Kidney epithelial cell (primary cell): ENCODE measurements at regions not wholly inside any gene's neighbourhood (a gene's known extent, or its start where the extent isn't known, plus 50 kb on each side); places are given as distances from the start of the nearest gene placed in this dataset.

Experiments used
- DNase-seq: peaks from one replicate; pipeline ENCODE4 v3.0.0-alpha.2; 2010; ENCODE audit warnings: low read depth
- H3K27me3 ChIP-seq: 2 replicates; pipeline ENCODE4 v1.6.0; 2011; ENCODE audit warnings: low read length; ENCODE audit not compliant: control insufficient read depth, insufficient read depth
- H3K36me3 ChIP-seq: 2 replicates; pipeline ENCODE4 v1.5.1; 2011; ENCODE audit warnings: low read length; ENCODE audit not compliant: control insufficient read depth, insufficient read depth
- H3K4me3 ChIP-seq: 2 replicates; pipeline ENCODE4 v1.5.1; 2011; ENCODE audit warnings: low read depth, mild to moderate bottlenecking, control low read depth, low read length
- CTCF ChIP-seq: IDR thresholded peaks from 2 replicates; pipeline ENCODE4 v1.5.1; 2011; ENCODE audit warnings: mild to moderate bottlenecking, moderate library complexity, low read length, control low read depth, inconsistent platforms; ENCODE audit not compliant: insufficient read depth, poor library complexity, severe bottlenecking

GRCh38 chr17:15051933-15052332, 213.2 kb downstream of the PMP22 start:
- Histone ChIP-seq H3K4me3 (no peak overlapping the region), H3K36me3 (no peaks in the 10 kb centered on the region), H3K27me3 (no peaks in the 10 kb centered on the region)
- no peak for TF ChIP-seq CTCF
- DNase-seq, result no peak

- Histone ChIP-seq H3K36me3 (no peaks in the 10 kb centered on the region), H3K4me3 (no peak overlapping the region), H3K27me3 (no peaks in the 10 kb centered on the region)
- TF ChIP-seq CTCF, result no peak
- DNase-seq, result no peak
Observed at GRCh38 chr17:15049795-15050160, 215.3 kb downstream of the PMP22 start.

- no peak overlapping the region for H3K4me3 ChIP-seq
- no peak for DNase-seq
- no peaks in the 10 kb centered on the region for H3K27me3 ChIP-seq
- H3K36me3 ChIP-seq, result no peaks in the 10 kb centered on the region
- no peak for TF ChIP-seq CTCF
Observed at GRCh38 chr17:15048933-15049794, 216.0 kb downstream of the PMP22 start.

GRCh38 chr17:15048381-15048780, 216.7 kb downstream of the PMP22 start:
- no peak for TF ChIP-seq CTCF
- H3K27me3 ChIP-seq, result no peaks in the 10 kb centered on the region
- DNase-seq, result no peak

GRCh38 chr17:15042311-15042710, 222.8 kb downstream of the PMP22 start:
- H3K27me3 ChIP-seq, result no peaks in the 10 kb centered on the region
- no peak for DNase-seq
- no peak overlapping the region for H3K4me3 ChIP-seq
- no peak for TF ChIP-seq CTCF
- no peaks in the 10 kb centered on the region for H3K36me3 ChIP-seq

More at GRCh38 chr17:15048381-15048780, 216.7 kb downstream of the PMP22 start:
- Histone ChIP-seq H3K4me3 (no peak overlapping the region), H3K36me3 (no peaks in the 10 kb centered on the region)

GRCh38 chr17:15039366-15039765, 225.8 kb downstream of the PMP22 start:
- no peak for TF ChIP-seq CTCF
- Histone ChIP-seq H3K4me3 (no peak overlapping the region), H3K36me3 (no peaks in the 10 kb centered on the region), H3K27me3 (no peaks in the 10 kb centered on the region)
- no peak for DNase-seq
